Small intestine (tissue), 7 donors: ENCODE measurements at regions not wholly inside any gene's neighbourhood (a gene's known extent, or its start where the extent isn't known, plus 50 kb on each side); places are given as distances from the start of the nearest gene placed in this dataset.
A peak's percentile ranks its signal among the peaks of the same experiment; 100 is the strongest.

ENCODE experiments used
- DNase-seq, 2 donors: peaks; one replicate each; pipeline versions ENCODE4 v3.0.0 to v3.0.0-alpha.2; 2013
- FAIRE-seq: peaks from 2 replicates; lab custom pipeline; 2012; peaks lifted over from hg19 to GRCh38; lab: Jason Lieb, UNC
- H3K27ac ChIP-seq, 3 donors: one replicate each; pipeline ENCODE4 v1.5.1; 2013; ENCODE audit warnings: low read length in 2 of 3, mild to moderate bottlenecking in 2 of 3, control low read depth in 1 of 3, inconsistent platforms in 1 of 3, low read depth in 1 of 3, moderate library complexity in 1 of 3
- H3K27me3 ChIP-seq, 3 donors: one replicate each; pipeline ENCODE4 v1.6.1; 2013; ENCODE audit warnings: low read length in 3 of 3, inconsistent platforms in 1 of 3; ENCODE audit not compliant: control insufficient read depth in 3 of 3, insufficient read depth in 3 of 3
- H3K36me3 ChIP-seq, 3 donors: one replicate each; pipeline ENCODE4 v1.6.1; 2013; ENCODE audit warnings: low read length in 3 of 3, inconsistent platforms in 1 of 3, low read depth in 1 of 3, mild to moderate bottlenecking in 1 of 3, moderate library complexity in 1 of 3; ENCODE audit not compliant: control insufficient read depth in 3 of 3, insufficient read depth in 2 of 3
- H3K4me1 ChIP-seq, 3 donors: one replicate each; pipeline ENCODE4 v1.6.1; 2013; ENCODE audit warnings: low read length in 2 of 3, inconsistent platforms in 1 of 3, low read depth in 1 of 3, mild to moderate bottlenecking in 1 of 3, moderate library complexity in 1 of 3; ENCODE audit not compliant: control insufficient read depth in 3 of 3, insufficient read depth in 2 of 3
- H3K4me3 ChIP-seq, 3 donors: one replicate each; pipeline ENCODE4 v1.5.1; 2013; ENCODE audit warnings: low read length in 3 of 3, control low read depth in 1 of 3, inconsistent platforms in 1 of 3, low read depth in 1 of 3, mild to moderate bottlenecking in 1 of 3, moderate library complexity in 1 of 3
- H3K9me3 ChIP-seq, 2 donors: one replicate each; pipeline ENCODE4 v1.6.1; 2013; ENCODE audit warnings: low read depth in 1 of 2, low read length in 1 of 2; ENCODE audit not compliant: control insufficient read depth in 2 of 2, insufficient read depth in 1 of 2
- WGBS, 3 donors: extraction: QIAGEN DNeasy Blood & Tissue Kit; methylation state at CpG; one replicate each; pipeline ENCODE4 v1.1.7; 2013; 5-methylcytosine and 5-hydroxymethylcytosine counted together
- donor health status: healthy with polysubstance abuse.
- donor health status: control.
- donor health status: control.
- donor health status: Bipolar disorder and iron deficiency.
- donor health status: healthy.

DNA sequence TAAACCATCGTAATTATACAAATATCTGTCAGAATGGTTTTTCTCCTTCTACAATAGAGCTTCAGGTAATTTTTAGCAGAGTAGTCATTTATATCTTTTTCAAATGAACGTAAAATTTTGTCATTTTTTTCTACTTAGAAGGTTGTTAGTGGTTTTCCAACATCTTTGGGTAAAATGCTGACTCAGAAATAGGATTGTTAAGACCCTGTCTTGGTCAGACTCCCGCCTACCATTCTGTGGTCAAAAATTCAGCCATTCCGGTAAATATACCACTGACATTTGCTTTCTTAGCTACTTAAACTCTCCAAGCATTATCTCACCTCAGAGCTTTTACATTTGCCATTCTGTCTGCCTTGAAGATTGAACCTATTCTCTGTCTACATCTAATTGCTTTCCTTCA lies 154.1 kb upstream of the CDH19 start:
- Histone ChIP-seq H3K27me3 (no peaks in the 10 kb centered on the region), H3K4me1 (no peaks in the 10 kb centered on the region), H3K4me3 (no peak overlapping the region), H3K27ac (no peak overlapping the region), H3K36me3 (no peaks in the 10 kb centered on the region), H3K9me3 (no peaks in the 10 kb centered on the region)
- DNase-seq (no peak), FAIRE-seq (no peak)
- WGBS, 3 donors, result 73 to 79% (median 75%) methylated on average over 4 of the region's 4 CpGs

DNA sequence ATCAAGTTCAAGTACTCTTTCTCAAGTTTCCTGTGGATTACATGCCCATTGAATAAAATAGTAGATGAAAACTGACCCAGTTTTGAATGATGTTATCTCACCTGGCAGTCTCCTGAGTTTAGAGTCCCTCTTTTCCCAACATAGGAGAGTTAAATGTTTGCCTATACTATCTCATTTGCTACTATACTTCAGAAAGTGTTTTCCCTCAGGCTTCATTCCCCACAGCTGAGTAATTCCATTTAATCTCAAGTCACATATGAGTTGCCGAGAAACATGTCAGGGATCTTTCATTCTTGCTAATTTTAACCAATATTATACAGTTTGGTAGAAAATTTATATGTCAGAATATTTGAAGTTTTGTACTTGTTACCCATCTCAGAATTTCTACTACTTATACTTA lies 150.4 kb upstream of the CDH19 start:
- FAIRE-seq (no peak), DNase-seq (no peak)
- H3K4me1 ChIP-seq, result no peaks in the 10 kb centered on the region
- no peaks in the 10 kb centered on the region for H3K27me3 ChIP-seq
- H3K9me3 ChIP-seq, result no peaks in the 10 kb centered on the region
- WGBS, 3 donors, result 70 to 88% (median 79%) methylated on average over 1 of the region's 1 CpG
- H3K4me3 ChIP-seq, result no peak overlapping the region
- H3K36me3 ChIP-seq, result no peaks in the 10 kb centered on the region
- H3K27ac ChIP-seq, result no peak overlapping the region

DNA sequence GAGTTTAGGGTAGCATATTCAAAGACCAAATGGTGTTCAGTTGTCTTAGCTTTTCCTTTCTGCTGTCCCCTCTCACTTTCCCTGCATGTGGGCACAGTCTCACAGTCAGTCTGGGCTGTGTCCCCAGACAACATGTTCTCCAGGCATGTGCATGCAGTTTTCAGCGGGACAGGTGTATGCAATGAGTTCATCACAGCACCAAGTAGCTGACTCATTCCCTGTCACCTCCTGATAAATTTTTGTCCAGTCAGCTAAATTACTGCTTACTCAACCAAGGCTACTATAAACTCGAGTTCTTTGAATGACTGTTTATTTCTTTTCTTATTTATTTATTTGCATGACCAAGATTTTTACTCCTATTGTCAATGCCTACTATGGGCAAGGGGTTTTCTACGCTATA lies 148.8 kb upstream of the CDH19 start:
- WGBS, 3 donors, result 36 to 67% (median 56%) methylated on average over 3 of the region's 3 CpGs
- Histone ChIP-seq H3K36me3 (no peaks in the 10 kb centered on the region), H3K4me1 (no peaks in the 10 kb centered on the region), H3K27me3 (no peaks in the 10 kb centered on the region), H3K4me3 (no peak overlapping the region), H3K27ac (no peak overlapping the region), H3K9me3 (no peaks in the 10 kb centered on the region)
- FAIRE-seq (no peak), DNase-seq (peak in 1 of 2 donors; percentile 55)

DNA sequence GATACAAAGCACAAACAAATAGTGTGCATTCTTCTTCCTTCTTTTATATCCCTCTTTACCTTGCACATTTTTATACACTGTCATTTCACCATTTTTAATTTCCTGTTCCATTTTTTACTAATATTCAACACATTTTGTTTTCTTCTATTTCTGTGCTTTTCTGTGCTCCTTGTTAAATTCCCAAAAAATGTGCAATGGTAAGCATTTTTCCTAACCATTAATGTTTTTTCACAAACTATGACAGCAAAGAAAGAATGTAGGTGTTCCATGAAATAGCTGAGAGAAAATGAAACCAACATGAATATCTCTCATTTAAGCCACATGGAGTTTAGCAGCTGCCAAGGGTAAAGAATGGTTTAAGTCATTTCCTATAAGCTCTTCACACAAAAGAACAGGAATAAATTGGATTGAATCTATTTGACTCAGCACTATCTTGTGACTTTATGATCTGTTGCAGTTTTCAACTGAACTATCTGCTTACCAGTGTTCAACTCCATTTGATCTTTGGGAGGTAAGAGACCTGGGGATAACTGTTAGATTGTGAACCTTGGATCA lies 145.7 kb upstream of the CDH19 start:
- H3K4me1 ChIP-seq, result no peaks in the 10 kb centered on the region
- FAIRE-seq, result no peak
- no peak overlapping the region for H3K4me3 ChIP-seq
- no peaks in the 10 kb centered on the region for H3K27me3 ChIP-seq
- DNase-seq, result peak in 1 of 2 donors; percentile 15
- H3K27ac ChIP-seq, result no peak overlapping the region
- no peaks in the 10 kb centered on the region for H3K9me3 ChIP-seq
- no peaks in the 10 kb centered on the region for H3K36me3 ChIP-seq

DNA sequence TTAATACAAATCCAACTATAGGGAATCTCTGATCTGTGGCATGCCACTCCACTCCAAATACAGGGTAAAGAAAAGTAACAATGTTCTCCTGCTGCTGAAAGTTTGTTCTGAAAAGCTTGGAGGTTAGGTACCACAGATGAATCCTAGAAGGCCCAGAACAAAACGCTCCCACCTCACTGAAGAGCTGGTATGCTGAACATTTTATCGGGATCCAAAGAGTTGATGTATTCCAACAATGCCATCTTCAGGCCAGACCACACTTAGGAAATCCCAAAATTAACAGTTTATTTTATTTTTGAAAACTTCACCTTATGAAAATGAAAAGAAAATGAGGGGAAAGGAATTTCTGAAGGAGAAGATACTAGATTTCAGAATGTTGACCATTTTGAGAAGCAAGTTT lies 145.1 kb upstream of the CDH19 start:
- no peaks in the 10 kb centered on the region for H3K4me1 ChIP-seq
- no peaks in the 10 kb centered on the region for H3K9me3 ChIP-seq
- no peaks in the 10 kb centered on the region for H3K36me3 ChIP-seq
- no peaks in the 10 kb centered on the region for H3K27me3 ChIP-seq
- H3K4me3 ChIP-seq, result no peak overlapping the region
- WGBS, 3 donors, result 28 to 56% (median 33%) methylated on average over 2 of the region's 2 CpGs
- H3K27ac ChIP-seq, result no peak overlapping the region
- FAIRE-seq (no peak), DNase-seq (peak in 1 of 2 donors; percentile 10)

DNA sequence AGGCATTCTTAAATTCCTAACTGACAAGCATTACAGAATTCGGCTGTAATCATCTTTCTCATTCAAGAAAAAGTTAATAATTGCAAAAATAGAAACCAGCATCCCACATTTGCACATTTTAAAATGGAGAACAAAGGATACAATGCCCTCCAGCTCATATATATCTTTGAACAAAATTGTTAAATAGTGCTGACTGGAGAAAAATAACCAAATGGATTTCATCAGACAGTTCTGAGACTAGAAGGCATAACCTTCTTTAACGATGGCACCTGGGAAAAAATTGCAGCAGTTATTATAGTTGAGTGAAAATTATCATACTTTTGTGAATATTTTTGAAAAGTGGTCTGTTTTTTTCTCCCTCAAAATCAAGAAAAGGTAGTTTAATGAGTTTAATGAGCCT lies 138.9 kb upstream of the CDH19 start:
- WGBS, 3 donors, result 62 to 81% (median 66%) methylated on average over 2 of the region's 2 CpGs
- peaks cover 0 to 2% of the 10 kb centered on the region in 2 donors for H3K9me3 ChIP-seq
- H3K4me1 ChIP-seq, result no peaks in the 10 kb centered on the region
- FAIRE-seq, result no peak
- H3K36me3 ChIP-seq, result no peaks in the 10 kb centered on the region
- H3K4me3 ChIP-seq, result no peak overlapping the region
- no peak overlapping the region for H3K27ac ChIP-seq
- no peak for DNase-seq
- H3K27me3 ChIP-seq, result no peaks in the 10 kb centered on the region

DNA sequence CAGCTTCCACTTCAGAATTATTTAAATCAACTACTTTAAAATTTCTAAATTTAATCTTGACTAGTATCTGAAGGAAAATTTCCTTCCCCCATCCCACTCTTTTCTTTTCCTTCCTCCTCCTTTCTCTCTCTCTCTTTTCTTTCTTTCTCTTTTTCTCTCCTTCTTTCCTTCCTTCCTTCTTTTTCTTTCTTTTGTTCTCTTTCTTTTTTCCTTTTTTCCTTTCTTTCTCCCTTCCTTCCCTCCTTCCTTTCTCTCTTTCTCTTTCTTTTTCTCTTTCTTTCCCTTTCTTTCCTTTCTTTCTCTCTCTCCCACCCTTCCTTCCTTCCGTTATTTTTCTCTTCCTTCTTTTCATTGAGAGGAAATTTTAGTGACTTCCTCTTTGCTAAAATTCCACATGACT lies 132.0 kb upstream of the CDH19 start:
- H3K4me1 ChIP-seq, result no peaks in the 10 kb centered on the region
- peaks cover 0 to 5% of the 10 kb centered on the region in 2 donors for H3K9me3 ChIP-seq
- no peak overlapping the region for H3K27ac ChIP-seq
- no peak overlapping the region for H3K4me3 ChIP-seq
- FAIRE-seq (no peak), DNase-seq (no peak)
- no peaks in the 10 kb centered on the region for H3K36me3 ChIP-seq
- H3K27me3 ChIP-seq, result no peaks in the 10 kb centered on the region
- WGBS, 3 donors, result 79 to 86% (median 83%) methylated on average over 1 of the region's 1 CpG

DNA sequence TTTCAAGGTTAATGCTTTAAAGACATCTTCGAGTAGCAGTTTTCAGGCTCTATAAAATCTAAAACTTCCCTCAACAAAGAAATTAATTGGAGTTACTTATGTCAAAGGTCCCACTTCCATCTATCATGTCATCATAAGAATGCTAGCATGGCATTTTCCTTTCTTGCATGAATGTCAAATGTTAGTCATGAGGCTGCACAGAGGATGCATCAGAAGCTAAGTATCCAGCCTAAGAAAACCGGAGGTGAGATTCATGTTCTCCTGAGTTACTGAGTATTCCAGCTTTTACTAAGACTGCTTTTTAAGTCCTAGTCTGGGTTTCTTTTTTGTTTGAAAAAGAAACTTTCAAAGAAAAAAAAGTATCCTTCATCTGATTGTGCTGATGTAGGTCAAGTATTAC lies 130.6 kb upstream of the CDH19 start:
- DNase-seq (no peak), FAIRE-seq (no peak)
- peaks cover 0 to 5% of the 10 kb centered on the region in 2 donors for H3K9me3 ChIP-seq
- H3K27ac ChIP-seq, result no peak overlapping the region
- no peaks in the 10 kb centered on the region for H3K4me1 ChIP-seq
- H3K36me3 ChIP-seq, result no peaks in the 10 kb centered on the region
- H3K4me3 ChIP-seq, result no peak overlapping the region
- no peaks in the 10 kb centered on the region for H3K27me3 ChIP-seq
- 92 to 93% (median 93%) methylated on average over 2 of the region's 2 CpGs for WGBS, 3 donors

DNA sequence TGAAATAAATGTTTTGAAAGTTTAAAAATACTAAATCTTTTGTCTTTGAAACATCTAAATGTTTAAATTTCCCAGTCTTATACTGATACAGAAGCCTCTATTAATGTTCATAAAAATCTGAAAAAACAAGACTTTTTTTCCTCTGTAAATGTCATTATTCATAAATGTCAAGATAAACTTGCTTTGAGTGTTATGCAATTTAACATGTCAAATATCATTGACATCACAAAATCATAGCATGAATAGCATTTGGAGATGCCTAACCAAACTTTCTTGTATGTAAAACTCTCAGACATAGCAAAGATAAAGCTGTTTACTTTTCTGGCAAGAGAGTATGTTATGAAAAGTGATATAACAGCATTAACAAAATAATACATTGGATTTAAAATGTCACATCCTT lies 128.0 kb upstream of the CDH19 start:
- Histone ChIP-seq H3K36me3 (no peaks in the 10 kb centered on the region), H3K4me3 (no peak overlapping the region)
- FAIRE-seq, result peak; percentile 71

More for the DNA sequence above, 128.0 kb upstream of the CDH19 start:
- H3K27ac ChIP-seq, result no peak overlapping the region
- H3K4me1 ChIP-seq, result no peaks in the 10 kb centered on the region
- no peak for DNase-seq
- H3K27me3 ChIP-seq, result no peaks in the 10 kb centered on the region
- H3K9me3 ChIP-seq, result peaks cover 0 to 3% of the 10 kb centered on the region in 2 donors
